Gastroesophageal sphincter (tissue), 4 donors: ENCODE measurements at regions not wholly inside any gene's neighbourhood (a gene's known extent, or its start where the extent isn't known, plus 50 kb on each side); places are given as distances from the start of the nearest gene placed in this dataset.

ENCODE experiments used
- ATAC-seq: fragments of 150-250 bp; one replicate; pipeline ENCODE4 v1.9.1; 2016; ENCODE audit warnings: mild to moderate bottlenecking, moderate library complexity
- H3K27ac ChIP-seq, 4 donors: fragments of 200-600 bp; sonication (generic) in 3 of 4; 1 replicate in 3 of 4; 2 replicates in 1 of 4; pipeline ENCODE4 v1.5.1; 2016 to 2019
- H3K27me3 ChIP-seq: fragments of 200-600 bp; sonication (generic); one replicate; pipeline ENCODE4 v1.5.1; 2019
- H3K36me3 ChIP-seq, 2 donors: fragments of 200-600 bp; sonication (generic); one replicate each; pipeline ENCODE4 v1.5.1; 2019; ENCODE audit warnings: control low read depth in 1 of 2
- H3K4me1 ChIP-seq, 3 donors: fragments of 200-600 bp; sonication (generic); 1 replicate in 2 of 3; 2 replicates in 1 of 3; pipeline ENCODE4 v1.5.1; 2016 to 2019; ENCODE audit warnings: control low read depth in 2 of 3
- H3K4me3 ChIP-seq, 2 donors: fragments of 200-600 bp; sonication (generic); one replicate each; pipeline ENCODE4 v1.5.1; 2019; ENCODE audit warnings: mild to moderate bottlenecking in 1 of 2, moderate library complexity in 1 of 2
- H3K9me3 ChIP-seq, 3 donors: fragments of 200-600 bp; sonication (generic); one replicate each; pipeline ENCODE4 v1.5.1; 2017 to 2019; ENCODE audit warnings: control low read depth in 2 of 3
- CTCF ChIP-seq, 4 experiments: fragments of 200-600 bp in 2 of 4; fragments of 450-650 bp in 2 of 4; sonication (generic) in 1 of 4; IDR thresholded peaks; one replicate each; pipeline ENCODE4 v1.5.1; 2017 to 2019; ENCODE audit warnings: antibody characterized with exemption in 4 of 4, mild to moderate bottlenecking in 2 of 4, moderate library complexity in 2 of 4
- EP300 ChIP-seq: sonication (generic); formaldehyde crosslinking; IDR thresholded peaks from one replicate; pipeline ENCODE4 v1.6.1; 2017; ENCODE audit warnings: antibody characterized with exemption, mild to moderate bottlenecking
- POLR2A ChIP-seq, 2 donors: fragments of 450-650 bp; IDR thresholded peaks; one replicate each; pipeline ENCODE4 v1.6.1; 2017; ENCODE audit warnings: antibody characterized with exemption in 2 of 2, mild to moderate bottlenecking in 2 of 2, moderate library complexity in 1 of 2
- POLR2AphosphoS5 ChIP-seq: sonication (generic); formaldehyde crosslinking; IDR thresholded peaks from one replicate; pipeline ENCODE4 v1.6.1; 2017; ENCODE audit warnings: antibody characterized with exemption
- WGBS, 2 donors: methylation state at CpG; one replicate each; pipeline ENCODE4 v1.1.5; 2018; ENCODE audit warnings: low coverage in 1 of 2; 5-methylcytosine and 5-hydroxymethylcytosine counted together

- no peak for ATAC-seq
- H3K4me1 ChIP-seq = no peaks in the 10 kb centered on the region
- 43 to 55% methylated on average over 3 of the region's 6 CpGs for WGBS, 2 donors
- H3K36me3 ChIP-seq = no peaks in the 10 kb centered on the region
- H3K27me3 ChIP-seq = no peaks in the 10 kb centered on the region
- H3K4me3 ChIP-seq = no peak overlapping the region
- no peak overlapping the region for H3K27ac ChIP-seq
- H3K9me3 ChIP-seq = no peaks in the 10 kb centered on the region
- TF ChIP-seq EP300 = no peak
- TF ChIP-seq CTCF (IDR thresholded peaks at IDR 0.05) = no peak
- TF ChIP-seq POLR2AphosphoS5 = no peak
These were observed 318.6 kb upstream of the CASK start for GRCh38 chrX:42242004-42242403.

DNA sequence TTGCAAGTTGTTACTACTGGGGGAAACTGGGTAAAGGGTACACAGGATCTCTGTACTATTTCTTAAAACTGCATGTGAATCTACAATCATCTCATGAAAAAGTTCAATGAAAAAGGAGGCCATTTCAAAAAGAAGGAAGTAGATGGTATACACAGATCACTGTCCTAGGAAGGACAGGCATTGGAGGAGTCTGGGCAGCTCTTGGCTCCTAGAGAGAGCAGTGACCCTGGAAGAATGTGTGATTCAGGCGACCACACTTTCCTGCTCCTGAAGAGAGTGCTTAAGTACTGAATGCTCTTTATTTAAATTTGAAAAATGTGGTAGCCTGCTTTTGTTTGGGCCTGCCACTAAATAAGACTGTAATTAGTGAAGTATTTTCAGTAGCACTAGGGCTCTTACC lies 318.1 kb upstream of the CASK start:
- Histone ChIP-seq H3K9me3 (no peaks in the 10 kb centered on the region), H3K4me3 (no peak overlapping the region), H3K4me1 (no peaks in the 10 kb centered on the region), H3K27ac (no peak overlapping the region), H3K27me3 (no peaks in the 10 kb centered on the region), H3K36me3 (no peaks in the 10 kb centered on the region)
- WGBS, 2 donors = 25 to 89% methylated on average over 1 of the region's 1 CpG
- no peak for ATAC-seq
- no peak for TF ChIP-seq POLR2AphosphoS5
- no peak for TF ChIP-seq EP300
- no peak for TF ChIP-seq CTCF (IDR thresholded peaks at IDR 0.05)
- TF ChIP-seq POLR2A (IDR thresholded peaks at IDR 0.05) = no peak

GRCh38 chrX:42237956-42238355 lies 314.6 kb upstream of the CASK start:
- Histone ChIP-seq H3K4me1 (no peaks in the 10 kb centered on the region), H3K4me3 (no peak overlapping the region), H3K36me3 (no peaks in the 10 kb centered on the region), H3K9me3 (no peaks in the 10 kb centered on the region), H3K27me3 (no peaks in the 10 kb centered on the region), H3K27ac (no peak overlapping the region)
- TF ChIP-seq POLR2AphosphoS5 (no peak), POLR2A (IDR thresholded peaks at IDR 0.05) (no peak), CTCF (IDR thresholded peaks at IDR 0.05) (no peak), EP300 (no peak)
- 83% methylated on average over 2 of the region's 2 CpGs; no CpG with 5 or more reads in 1 of the 2 donors for WGBS, 2 donors
- no peak for ATAC-seq

- H3K36me3 ChIP-seq = no peaks in the 10 kb centered on the region
- H3K27ac ChIP-seq = no peak overlapping the region
- no peak for TF ChIP-seq POLR2A (IDR thresholded peaks at IDR 0.05)
- TF ChIP-seq CTCF (IDR thresholded peaks at IDR 0.05) = no peak
- no peak for TF ChIP-seq EP300
- TF ChIP-seq POLR2AphosphoS5 = no peak
- 88 to 100% methylated on average over 2 of the region's 2 CpGs for WGBS, 2 donors
- H3K4me1 ChIP-seq = no peaks in the 10 kb centered on the region
- no peaks in the 10 kb centered on the region for H3K27me3 ChIP-seq
- no peak for ATAC-seq
- no peaks in the 10 kb centered on the region for H3K9me3 ChIP-seq
- no peak overlapping the region for H3K4me3 ChIP-seq
These were observed 306.2 kb upstream of the CASK start for GRCh38 chrX:42229533-42229932.

- Histone ChIP-seq H3K27me3 (no peaks in the 10 kb centered on the region), H3K4me3 (no peak overlapping the region), H3K9me3 (no peaks in the 10 kb centered on the region), H3K4me1 (no peaks in the 10 kb centered on the region), H3K27ac (no peak overlapping the region), H3K36me3 (no peaks in the 10 kb centered on the region)
- 67 to 100% methylated on average over 1 to 2 of the region's 2 CpGs for WGBS, 2 donors
- ATAC-seq = no peak
- no peak for TF ChIP-seq EP300
- no peak for TF ChIP-seq POLR2AphosphoS5
- no peak for TF ChIP-seq POLR2A (IDR thresholded peaks at IDR 0.05)
- no peak for TF ChIP-seq CTCF (IDR thresholded peaks at IDR 0.05)
These were observed 297.3 kb upstream of the CASK start for GRCh38 chrX:42220666-42221065.
